22Rv1 (cell line): ENCODE measurements at regions not wholly inside any gene's neighbourhood (a gene's known extent, or its start where the extent isn't known, plus 50 kb on each side); places are given as distances from the start of the nearest gene placed in this dataset.

Source experiments
- ZFX ChIP-seq: fragments of 450-650 bp; IDR thresholded peaks from 2 replicates; pipeline ENCODE4 v1.6.1; 2017; ENCODE audit warnings: antibody characterized with exemption, borderline replicate concordance
- TF ChIP-seq, protein P1 (sequence below): fragments of 450-650 bp; IDR thresholded peaks from 2 replicates; pipeline ENCODE4 v1.5.1; 2017; ENCODE audit warnings: mild to moderate bottlenecking

DNA sequence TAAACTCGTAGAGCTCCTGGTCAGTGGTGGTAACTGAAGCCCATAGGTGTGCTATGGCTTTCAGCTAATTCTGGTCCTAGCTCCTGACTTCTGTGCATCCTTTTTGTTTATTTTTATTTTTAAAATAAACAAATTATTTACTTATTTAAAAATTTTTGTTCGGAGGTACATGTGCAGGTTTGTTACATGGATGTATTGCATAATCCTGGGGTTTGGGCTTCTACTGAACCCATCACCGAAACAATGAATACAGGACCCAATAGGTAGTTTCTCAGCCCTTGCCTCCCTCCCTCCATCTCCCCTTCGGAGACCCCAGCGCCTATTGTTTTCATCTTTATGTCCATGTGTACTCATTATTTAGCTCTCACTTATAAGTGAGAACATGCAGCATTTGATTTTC lies 143.8 kb downstream of the URB2 start:
- TF ChIP-seq, protein P1, sequence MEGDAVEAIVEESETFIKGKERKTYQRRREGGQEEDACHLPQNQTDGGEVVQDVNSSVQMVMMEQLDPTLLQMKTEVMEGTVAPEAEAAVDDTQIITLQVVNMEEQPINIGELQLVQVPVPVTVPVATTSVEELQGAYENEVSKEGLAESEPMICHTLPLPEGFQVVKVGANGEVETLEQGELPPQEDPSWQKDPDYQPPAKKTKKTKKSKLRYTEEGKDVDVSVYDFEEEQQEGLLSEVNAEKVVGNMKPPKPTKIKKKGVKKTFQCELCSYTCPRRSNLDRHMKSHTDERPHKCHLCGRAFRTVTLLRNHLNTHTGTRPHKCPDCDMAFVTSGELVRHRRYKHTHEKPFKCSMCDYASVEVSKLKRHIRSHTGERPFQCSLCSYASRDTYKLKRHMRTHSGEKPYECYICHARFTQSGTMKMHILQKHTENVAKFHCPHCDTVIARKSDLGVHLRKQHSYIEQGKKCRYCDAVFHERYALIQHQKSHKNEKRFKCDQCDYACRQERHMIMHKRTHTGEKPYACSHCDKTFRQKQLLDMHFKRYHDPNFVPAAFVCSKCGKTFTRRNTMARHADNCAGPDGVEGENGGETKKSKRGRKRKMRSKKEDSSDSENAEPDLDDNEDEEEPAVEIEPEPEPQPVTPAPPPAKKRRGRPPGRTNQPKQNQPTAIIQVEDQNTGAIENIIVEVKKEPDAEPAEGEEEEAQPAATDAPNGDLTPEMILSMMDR: no peak
- TF ChIP-seq ZFX: no peak
